Head of caudate nucleus (tissue), 42 donors: ENCODE measurements at regions not wholly inside any gene's neighbourhood (a gene's known extent, or its start where the extent isn't known, plus 50 kb on each side); places are given as distances from the start of the nearest gene placed in this dataset.
"Not testable (repeated sequence)": the region's sequence is repeated elsewhere in the genome, so short reads cannot be mapped to it uniquely, and the experiment has no call there.

ENCODE experiments used
- DNase-seq, 42 donors: peaks; one replicate each; pipeline versions ENCODE4 v3.0.0 to v3.0.0-alpha.2; 2020 to 2021; ENCODE audit warnings: mixed read lengths in 7 of 42
- intact Hi-C: fragments of 100-400 bp; cut with DNase I; formaldehyde crosslinking; loops from one replicate; pipeline ENCODE4 v1.15.0; 2022

DNA sequence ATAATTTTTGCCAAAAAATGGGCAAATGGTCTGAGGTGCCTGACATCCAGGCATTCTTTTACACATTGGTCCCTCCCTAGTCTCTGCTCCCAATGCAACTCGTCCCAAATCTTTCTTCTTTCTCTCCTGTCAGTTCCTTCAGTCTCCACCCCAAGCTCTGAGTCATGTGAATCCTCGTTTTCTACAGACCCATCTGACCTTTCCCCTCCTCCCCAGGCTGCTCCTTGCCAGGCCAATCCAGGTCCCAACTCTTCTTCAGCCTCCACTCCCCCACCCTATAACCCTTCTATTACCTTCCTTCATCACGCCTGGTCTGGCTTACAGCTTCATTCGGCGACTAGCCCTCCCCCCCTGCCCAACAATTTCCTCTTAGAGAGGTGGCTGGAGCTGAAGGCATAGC lies 55.3 kb downstream of the BBS10 start:
- DNase-seq, intact Hi-C loops: not testable (repeated sequence)

DNA sequence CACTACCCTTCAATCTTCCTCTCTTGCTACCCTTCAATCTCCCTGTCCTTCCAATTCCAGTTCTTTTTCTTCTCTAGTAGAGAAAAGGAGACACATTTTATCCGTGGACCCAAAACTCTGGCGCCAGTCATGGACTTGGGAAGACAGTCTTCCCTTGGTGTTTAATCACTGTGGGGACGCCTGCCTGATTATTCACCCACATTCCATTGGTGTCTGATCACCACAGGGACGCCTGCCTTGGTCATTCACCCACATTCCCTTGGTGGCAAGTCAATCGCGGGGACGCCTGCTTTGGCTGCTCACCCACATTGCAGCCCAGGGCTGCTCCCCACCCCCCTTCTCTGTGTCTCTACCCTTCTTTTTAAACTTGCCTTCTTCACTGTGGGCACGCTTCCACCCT lies 55.9 kb downstream of the BBS10 start:
- DNase-seq, intact Hi-C loops: not testable (repeated sequence)

- intact Hi-C loops: no loop called here
- no peak for DNase-seq
Observed at GRCh38 chr12:76290963-76291859, 57.0 kb downstream of the BBS10 start.

DNA sequence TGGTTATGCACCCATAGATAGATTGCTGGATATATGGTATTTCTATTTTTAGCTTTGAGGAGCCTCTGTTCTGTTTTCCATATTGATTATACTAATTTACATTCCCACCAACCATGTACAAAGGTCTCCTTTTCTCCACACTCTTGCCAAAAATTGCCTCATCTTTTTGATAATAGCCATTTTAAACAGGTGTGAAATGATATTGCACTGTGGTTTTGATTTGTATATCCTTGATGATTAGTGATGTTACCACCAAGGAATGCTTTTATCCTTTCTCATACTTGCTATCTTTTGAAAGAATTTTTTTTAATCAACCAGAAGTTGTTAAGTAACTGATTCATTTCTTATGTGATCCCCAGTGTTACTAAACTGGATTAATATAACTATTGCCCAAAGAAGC lies 60.0 kb downstream of the BBS10 start:
- intact Hi-C loops: no loop called here
- no peak for DNase-seq

DNA sequence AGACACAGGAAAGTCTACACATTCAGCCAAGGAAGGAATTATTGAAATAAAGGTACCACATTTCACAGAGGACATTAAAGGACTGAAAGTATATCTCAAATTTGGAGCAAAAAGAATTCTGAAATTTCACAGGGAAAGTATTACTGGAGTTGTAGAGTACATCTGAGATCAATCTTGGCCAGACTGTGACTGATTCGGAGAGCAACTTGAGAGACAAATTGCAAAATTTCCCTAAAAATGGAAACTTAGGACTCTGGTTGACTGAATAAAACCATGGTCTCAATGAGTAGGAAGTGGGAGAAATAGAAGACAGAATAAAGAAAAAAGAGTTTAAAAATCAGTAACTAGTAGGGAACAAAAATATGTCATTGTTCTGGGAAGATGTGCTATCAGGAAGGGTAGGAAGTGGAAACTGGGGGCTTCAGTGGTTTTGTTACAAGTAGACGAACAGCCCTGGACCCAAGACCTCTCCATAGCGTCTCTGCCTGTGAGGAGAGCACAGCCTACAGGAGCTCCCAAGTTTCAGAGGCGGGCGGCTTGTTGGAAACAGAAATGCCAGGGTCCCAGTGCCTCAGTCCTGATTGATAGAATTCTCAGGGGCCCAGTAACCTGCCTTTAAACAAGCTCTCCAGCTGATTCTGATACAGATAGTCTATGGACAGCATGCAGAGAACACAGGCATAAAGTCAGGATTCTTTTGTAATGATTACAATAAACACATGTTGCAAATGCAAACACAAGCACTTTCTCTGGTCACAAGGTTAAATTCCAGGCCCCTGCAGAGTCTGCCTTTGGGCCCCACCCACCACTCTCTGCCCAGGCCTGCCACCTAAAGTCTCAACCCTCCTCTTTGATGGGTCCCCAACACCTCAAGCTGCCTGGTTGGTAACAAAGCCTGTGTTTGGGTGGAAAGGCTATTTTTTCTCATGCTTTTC lies 63.1 kb downstream of the BBS10 start:
- DNase-seq: no peak
- intact Hi-C loops: no loop called here

DNA sequence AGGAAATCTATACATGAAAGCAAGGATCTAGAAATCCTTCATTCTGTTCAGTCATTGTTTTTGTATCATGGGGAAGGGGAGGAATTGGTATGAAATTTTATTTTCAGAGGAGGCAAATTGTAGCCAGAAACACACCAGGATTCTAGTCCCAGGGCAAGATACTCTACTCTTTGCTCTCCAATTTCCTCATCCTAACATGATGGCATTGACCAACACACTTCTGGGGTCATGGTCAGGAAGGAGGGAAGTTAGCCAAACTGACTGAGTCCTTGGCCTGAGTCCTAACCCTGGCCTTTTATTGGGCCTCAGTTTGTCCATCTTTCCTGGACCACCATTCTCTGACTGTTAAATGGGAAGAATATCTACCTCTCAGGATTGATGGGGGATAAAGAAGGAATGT lies 65.5 kb downstream of the BBS10 start:
- intact Hi-C loops: no loop called here
- DNase-seq: no peak

DNA sequence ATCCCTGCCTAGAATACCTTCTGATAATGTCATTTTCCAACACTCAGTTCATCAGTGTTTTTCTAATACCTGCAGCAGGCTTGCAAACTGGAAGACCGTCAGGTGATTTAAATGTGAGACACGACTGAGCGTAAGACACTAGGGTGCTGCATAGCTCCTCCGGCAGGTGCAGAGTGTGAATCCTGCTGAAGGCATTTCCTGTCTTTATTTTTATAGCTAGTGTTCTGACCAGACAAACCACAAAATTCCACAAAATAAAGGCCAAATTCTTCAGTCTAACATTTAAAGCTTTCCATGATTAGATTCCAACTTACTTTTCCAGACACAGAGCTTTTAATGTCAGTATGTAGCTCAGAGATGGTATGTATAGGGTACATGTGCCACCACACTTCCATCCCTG lies 70.7 kb downstream of the BBS10 start:
- DNase-seq: no peak
- intact Hi-C loops: no loop called here

DNA sequence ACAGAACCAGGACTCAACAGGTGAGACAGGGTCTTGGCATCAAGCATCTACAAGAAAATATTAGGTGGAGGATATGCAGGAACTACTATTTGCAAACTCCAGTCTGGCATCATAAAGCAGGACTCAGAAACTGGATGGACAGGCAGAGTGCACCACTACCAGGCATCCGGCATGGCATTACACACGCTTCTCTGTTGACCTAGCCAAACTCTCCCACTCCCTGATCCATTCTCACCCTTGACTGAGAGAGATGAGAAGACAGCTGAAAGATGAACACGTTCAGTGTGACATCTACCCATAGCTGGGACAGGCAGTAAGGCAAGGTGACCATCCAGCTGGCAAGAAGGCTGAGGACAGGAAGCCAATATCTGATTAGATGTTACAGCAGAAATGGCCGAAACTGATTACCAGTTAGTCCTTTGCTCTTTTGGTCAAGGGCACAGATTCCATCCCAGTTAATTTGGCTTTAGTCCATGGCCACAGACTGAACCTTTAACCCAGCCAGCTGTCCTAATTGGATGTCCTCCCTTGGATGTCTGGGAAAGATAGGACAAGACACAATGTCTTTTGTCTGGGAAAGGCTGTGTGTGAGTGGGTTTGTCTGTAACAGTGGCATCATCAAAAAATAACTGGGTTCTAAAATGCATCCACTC lies 71.6 kb downstream of the BBS10 start:
- DNase-seq: no peak
- intact Hi-C loops: no loop called here

GRCh38 chr12:76275511-76276093 lies 72.6 kb downstream of the BBS10 start:
- intact Hi-C loops: no loop called here
- DNase-seq: no peak

- no peak for DNase-seq
- intact Hi-C loops: no loop called here
Observed at GRCh38 chr12:76274420-76275083, 73.7 kb downstream of the BBS10 start.

DNA sequence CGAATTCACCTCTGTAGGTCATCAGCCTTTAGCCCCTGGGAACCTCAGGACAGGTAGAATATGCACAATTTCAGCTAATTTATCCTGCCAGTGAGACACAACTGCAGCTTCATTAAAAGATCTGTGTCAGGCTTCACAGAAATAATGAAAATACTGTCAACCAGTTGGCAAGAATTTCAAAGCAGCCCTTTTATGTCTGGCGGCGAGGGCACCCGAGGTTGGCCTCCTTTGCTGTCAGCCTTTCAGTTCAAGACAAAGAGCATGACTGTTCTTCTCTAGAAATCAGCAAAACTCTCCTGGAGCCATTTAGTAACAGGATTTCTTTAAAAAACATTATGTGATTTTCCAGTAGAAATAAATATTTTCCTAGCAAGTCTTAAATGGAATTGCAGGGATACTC lies 75.9 kb downstream of the BBS10 start:
- intact Hi-C loops: no loop called here
- DNase-seq: peak; percentile 39 to 84 (median 71)

- intact Hi-C loops: no loop called here
- no peak for DNase-seq
Observed at GRCh38 chr12:76270657-76271358, 77.4 kb downstream of the BBS10 start.

GRCh38 chr12:76268267-76268666 lies 79.9 kb downstream of the BBS10 start:
- intact Hi-C loops: no loop called here
- DNase-seq: no peak

DNA sequence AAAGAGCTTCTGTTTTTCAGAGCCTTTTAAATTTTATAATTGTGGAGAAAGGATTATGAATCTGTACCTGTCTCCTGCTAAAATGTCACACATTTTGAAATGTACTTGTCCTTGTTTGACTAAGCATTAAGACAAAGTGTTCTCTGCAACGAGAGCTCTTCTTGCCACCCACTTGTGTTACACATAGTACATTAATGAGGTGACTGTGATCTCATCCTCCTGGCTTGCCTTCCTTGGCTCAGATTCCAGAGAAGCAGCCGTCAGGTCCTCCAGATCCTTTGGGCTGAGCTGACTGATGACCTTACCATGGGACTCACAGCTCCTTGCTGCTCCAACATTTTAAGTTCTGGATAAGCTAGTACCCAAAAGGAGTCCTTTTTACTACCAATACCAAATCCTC lies 81.4 kb downstream of the BBS10 start:
- intact Hi-C loops: no loop called here
- DNase-seq: peak in 37 of 42 donors; percentile 10 to 88 (median 49)

GRCh38 chr12:76265424-76266180 lies 82.6 kb downstream of the BBS10 start:
- intact Hi-C loops: no loop called here
- no peak for DNase-seq

GRCh38 chr12:76264611-76265012 lies 83.6 kb downstream of the BBS10 start:
- intact Hi-C loops: no loop called here
- no peak for DNase-seq

DNA sequence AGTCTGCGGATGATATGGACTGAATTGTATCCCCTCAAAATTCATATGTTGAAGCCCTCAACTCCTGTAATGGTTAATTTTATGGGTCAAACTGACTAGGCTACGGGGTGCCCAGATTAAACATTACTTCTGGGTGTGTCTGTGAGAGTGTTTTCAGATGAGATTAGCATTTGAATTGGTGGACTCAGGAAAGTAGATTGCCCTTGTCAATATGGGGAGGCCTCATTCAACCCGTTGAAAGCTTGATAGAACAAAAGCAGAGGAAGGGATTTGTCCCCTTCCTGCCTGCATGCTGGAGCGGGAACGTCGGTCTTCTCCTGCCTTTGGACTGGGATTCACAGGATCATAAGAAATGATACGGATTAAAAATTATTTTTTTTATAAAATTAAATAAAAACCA lies 84.5 kb downstream of the BBS10 start:
- no peak for DNase-seq
- intact Hi-C loops: no loop called here

GRCh38 chr12:76260390-76260748 lies 87.8 kb downstream of the BBS10 start:
- DNase-seq: no peak
- intact Hi-C loops: no loop called here
